ENCODE measurements at regions not wholly inside any gene's neighbourhood (a gene's known extent, or its start where the extent isn't known, plus 50 kb on each side); places are given as distances from the start of the nearest gene placed in this dataset.
A peak's percentile ranks its signal among the peaks of the same experiment; 100 is the strongest.

DNA sequence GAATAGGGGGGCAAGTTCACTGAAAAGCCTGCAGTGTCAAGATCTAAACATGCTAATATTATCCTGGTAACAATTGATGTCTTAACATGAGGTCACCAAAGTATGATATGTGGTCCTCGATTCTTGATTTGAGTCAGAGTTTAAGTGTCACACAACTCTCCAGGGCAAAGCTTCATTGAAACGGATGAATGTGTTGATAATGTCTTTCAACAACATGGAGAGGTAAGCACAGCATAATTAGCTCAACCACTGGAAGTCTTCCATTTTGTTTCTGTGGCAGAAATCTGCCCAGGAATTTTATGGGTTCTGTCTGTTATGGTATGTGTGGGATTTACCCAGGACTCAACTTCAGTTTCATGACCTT lies 591.5 kb downstream of the ZNF385D start:
- no peak for DNase-seq (ENCODE audit: extremely low read depth, low read depth)
- TF ChIP-seq, protein P1, sequence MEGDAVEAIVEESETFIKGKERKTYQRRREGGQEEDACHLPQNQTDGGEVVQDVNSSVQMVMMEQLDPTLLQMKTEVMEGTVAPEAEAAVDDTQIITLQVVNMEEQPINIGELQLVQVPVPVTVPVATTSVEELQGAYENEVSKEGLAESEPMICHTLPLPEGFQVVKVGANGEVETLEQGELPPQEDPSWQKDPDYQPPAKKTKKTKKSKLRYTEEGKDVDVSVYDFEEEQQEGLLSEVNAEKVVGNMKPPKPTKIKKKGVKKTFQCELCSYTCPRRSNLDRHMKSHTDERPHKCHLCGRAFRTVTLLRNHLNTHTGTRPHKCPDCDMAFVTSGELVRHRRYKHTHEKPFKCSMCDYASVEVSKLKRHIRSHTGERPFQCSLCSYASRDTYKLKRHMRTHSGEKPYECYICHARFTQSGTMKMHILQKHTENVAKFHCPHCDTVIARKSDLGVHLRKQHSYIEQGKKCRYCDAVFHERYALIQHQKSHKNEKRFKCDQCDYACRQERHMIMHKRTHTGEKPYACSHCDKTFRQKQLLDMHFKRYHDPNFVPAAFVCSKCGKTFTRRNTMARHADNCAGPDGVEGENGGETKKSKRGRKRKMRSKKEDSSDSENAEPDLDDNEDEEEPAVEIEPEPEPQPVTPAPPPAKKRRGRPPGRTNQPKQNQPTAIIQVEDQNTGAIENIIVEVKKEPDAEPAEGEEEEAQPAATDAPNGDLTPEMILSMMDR (IDR thresholded peaks at IDR 0.05; ENCODE audit: low read depth, low read length, missing control alignments): no peak
- no peak overlapping the region for H3K4me3 ChIP-seq (replicated peaks; ENCODE audit: low read depth, low read length)

DNA sequence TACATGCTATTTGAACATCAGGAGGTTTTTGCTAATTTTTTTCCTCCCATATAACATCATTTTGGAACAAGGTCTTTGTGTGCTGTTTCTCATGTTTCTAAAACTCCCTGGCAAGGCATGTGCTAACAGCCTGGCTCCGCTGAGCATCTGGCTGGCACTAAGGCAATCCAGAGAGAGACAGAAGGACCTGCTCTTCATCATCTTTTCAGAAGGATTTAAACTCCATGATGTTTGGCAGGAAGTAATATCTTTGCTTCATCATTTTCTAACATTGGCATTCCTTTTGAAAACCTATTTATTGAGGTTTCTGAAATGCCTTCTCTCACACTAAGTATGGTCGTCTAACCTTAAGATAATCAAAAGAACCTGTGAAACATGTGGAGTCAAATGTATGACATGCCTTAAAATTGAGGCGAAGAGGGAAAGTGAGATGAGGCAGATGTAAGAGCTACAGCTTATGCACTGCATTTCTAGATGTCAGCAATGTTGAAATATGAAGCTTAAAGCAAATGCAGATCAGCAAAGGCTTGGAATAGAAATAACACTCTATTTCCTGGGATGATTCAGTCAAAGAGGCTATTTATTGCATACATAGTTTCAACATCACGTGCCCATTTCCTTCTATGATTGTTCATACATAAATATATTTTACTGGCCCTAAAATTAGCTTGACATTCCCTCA lies 592.0 kb downstream of the ZNF385D start:
- no peak overlapping the region for H3K4me3 ChIP-seq (replicated peaks; ENCODE audit: low read depth, low read length)
- TF ChIP-seq, protein P1 (IDR thresholded peaks at IDR 0.05; ENCODE audit: low read depth, low read length, missing control alignments): no peak
- DNase-seq (ENCODE audit: extremely low read depth, low read depth): peak; percentile 27

DNA sequence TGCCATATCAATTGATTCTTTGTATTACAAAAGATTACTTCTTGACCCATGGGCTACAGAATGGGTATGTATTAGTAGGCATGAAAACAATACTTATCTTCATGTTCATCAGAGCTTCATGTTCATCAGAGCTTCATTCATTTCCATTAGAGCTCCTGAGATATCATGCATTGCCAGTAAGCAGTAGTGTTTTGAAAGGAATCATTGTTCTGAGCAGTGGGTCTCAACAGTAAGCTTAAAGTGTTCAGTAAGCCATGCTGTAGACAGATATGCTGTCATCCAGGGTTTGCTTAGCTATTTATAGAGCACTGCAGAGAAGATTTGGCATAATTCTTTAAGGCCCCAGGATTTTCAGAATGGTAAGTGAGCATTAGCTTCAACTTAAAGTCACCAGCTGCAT lies 596.1 kb downstream of the ZNF385D start:
- TF ChIP-seq, protein P1 (IDR thresholded peaks at IDR 0.05; ENCODE audit: low read depth, low read length, missing control alignments): no peak
- no peak for DNase-seq (ENCODE audit: extremely low read depth, low read depth)
- no peak overlapping the region for H3K4me3 ChIP-seq (replicated peaks; ENCODE audit: low read depth, low read length)

DNA sequence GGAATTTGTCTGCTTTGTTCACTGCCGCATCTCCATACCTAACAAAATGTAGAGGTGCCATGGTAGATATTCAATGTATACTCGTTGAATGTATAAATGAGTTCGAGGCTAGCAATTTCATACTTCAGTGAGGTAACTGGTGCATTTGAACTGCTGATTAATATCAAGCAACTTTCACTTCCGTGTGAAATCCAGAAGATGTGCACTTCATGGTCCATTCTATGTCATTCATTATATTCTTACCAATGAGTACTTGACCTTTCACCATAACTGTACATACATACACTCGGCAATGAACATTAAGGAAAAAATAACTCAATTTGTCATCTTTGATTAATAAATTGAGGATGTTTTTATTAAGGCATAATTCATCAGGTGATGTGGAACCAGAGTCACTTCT lies 598.5 kb downstream of the ZNF385D start:
- no peak for DNase-seq (ENCODE audit: extremely low read depth, low read depth)
- no peak overlapping the region for H3K4me3 ChIP-seq (replicated peaks; ENCODE audit: low read depth, low read length)

DNA sequence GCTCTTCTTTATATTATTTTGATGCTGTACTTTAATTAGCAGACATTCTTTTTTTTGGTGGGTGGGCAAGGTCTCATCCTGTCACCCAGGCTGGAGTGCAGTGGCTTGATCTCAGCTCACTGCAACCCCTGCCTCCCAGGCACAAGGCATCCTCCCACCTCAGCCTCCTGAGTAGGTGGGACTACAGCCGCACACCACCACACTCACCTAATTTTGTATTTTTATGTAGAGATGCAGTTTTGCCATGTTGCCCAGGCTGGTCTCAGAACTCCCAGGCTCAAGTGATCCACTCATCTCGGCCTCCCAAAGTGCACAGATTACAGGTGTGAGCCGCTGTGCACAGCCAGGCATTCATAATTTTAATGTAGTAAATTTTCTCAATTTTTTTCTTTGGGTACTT lies 608.1 kb downstream of the ZNF385D start:
- TF ChIP-seq, protein P1 (IDR thresholded peaks at IDR 0.05; ENCODE audit: low read depth, low read length, missing control alignments): no peak
- no peak for DNase-seq (ENCODE audit: extremely low read depth, low read depth)
- H3K4me3 ChIP-seq (replicated peaks; ENCODE audit: low read depth, low read length): no peak overlapping the region

More for the DNA sequence above, 598.5 kb downstream of the ZNF385D start:
- TF ChIP-seq, protein P1 (IDR thresholded peaks at IDR 0.05; ENCODE audit: low read depth, low read length, missing control alignments): no peak

DNA sequence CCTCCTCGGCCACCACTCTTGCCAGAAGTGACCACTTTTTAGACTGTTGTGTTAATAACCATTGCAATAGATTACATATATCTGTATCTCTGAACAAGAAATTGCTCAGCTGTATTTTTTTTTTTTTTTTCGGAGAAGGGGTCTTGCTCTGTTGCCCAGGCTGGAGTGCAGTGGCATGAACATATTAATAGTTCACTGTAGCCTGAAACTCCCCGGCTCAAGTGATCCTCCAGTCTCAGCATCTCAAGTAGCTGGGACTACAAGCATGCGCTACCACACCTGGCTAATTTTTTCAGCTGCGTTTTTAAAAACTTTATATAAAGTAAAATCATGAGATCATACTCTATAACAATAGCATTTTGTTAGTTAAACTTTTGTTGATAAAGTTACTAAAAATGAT lies 609.0 kb downstream of the ZNF385D start:
- TF ChIP-seq, protein P1 (IDR thresholded peaks at IDR 0.05; ENCODE audit: low read depth, low read length, missing control alignments): no peak
- H3K4me3 ChIP-seq (replicated peaks; ENCODE audit: low read depth, low read length): no peak overlapping the region
- DNase-seq (ENCODE audit: extremely low read depth, low read depth): no peak

DNA sequence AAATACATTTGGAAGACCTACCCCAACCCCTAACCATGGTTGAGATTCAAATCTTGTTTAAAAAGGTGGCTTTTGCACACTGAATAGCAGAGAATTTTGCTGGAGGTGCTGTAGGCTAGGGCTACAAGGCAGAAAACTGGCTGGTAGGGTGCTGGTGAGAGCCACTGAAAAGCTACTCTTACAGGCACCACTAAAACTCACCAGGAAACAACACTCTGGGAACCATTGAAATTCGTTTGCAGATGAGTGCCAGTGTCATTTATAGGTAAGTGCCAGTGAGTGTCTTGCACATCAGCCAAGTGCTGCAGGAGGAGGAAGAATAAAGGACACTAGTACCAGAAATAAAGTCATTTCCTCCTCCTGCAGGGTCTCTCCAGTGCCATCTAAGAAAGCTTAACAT lies 610.2 kb downstream of the ZNF385D start:
- TF ChIP-seq, protein P1 (IDR thresholded peaks at IDR 0.05; ENCODE audit: low read depth, low read length, missing control alignments): no peak
- no peak for DNase-seq (ENCODE audit: extremely low read depth, low read depth)
- no peak overlapping the region for H3K4me3 ChIP-seq (replicated peaks; ENCODE audit: low read depth, low read length)

Measured in HFF-Myc (cell line).